NCI-H69 (cell line): ENCODE measurements at regions not wholly inside any gene's neighbourhood (a gene's known extent, or its start where the extent isn't known, plus 50 kb on each side); places are given as distances from the start of the nearest gene placed in this dataset.

Experiments used
- DNase-seq: peaks from one replicate; lab custom pipeline; 2025; lab: John Stamatoyannopoulos, UW

DNA sequence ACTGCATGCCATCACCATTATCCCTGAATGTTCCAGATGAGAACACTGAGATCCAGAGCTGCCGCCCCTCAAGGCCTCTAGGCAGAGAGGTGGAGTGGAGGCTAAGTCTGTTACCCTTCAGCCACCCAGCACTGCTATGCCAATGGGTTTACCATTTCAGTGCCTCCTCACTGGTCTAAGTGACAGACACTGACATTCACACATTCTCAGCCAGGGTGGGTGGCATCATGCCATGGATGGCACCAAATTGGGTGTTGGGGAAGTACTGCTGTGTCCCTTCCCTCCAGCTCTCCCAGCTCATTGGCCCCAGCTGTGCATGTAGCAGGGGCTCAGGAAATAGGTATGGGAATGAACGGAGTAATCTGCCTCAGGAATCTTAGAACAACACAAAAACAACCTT, 96.8 kb upstream of the PLET1 start:
- no peak for DNase-seq

- no peak for DNase-seq
Measured at GRCh38 chr11:112361396-112361795, 100.7 kb upstream of the PLET1 start.

- no peak for DNase-seq
Measured at GRCh38 chr11:112363527-112363926, 102.9 kb upstream of the PLET1 start.

- DNase-seq, result peak; percentile 14
Measured at GRCh38 chr11:112364962-112365481, 104.4 kb upstream of the PLET1 start.

DNA sequence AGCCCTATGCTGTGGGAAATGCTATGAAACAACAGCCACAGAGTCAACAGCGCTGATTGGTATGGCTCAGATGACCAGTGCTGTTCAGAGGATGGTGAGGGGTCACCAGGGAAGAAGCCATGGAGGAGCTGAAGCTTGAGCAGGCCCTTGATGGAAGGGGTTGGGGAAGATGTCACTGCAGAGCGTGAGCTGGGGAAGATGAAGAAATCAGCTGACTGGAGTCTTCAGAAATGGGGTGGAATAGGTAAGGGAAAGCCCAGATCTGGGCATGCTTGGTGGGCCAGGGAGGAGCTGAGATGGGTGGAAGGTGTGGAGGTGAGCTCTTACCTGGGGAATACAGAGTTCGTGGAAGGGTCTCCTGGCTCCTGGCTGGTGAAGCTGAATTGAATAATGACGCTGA, 105.4 kb upstream of the PLET1 start:
- DNase-seq, result no peak

DNA sequence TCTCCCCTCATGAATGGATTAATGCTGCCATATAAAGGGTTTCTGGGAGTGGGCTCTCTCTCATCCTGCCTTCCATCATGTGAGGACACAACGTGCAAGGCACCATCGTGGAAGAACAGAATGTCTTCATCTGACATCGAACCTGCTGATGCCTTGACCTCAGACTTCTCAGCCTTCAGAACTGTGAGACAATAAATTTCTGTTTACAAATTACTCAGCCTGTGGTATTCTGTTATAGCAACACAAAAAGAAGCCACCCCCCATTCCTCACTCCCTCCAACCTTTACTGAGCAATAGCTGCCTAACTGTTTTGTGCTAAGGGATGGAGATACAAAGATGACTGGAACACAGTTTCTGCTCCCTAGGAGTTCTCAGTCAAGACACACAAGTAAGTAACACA, 106.1 kb upstream of the PLET1 start:
- DNase-seq, result no peak

DNA sequence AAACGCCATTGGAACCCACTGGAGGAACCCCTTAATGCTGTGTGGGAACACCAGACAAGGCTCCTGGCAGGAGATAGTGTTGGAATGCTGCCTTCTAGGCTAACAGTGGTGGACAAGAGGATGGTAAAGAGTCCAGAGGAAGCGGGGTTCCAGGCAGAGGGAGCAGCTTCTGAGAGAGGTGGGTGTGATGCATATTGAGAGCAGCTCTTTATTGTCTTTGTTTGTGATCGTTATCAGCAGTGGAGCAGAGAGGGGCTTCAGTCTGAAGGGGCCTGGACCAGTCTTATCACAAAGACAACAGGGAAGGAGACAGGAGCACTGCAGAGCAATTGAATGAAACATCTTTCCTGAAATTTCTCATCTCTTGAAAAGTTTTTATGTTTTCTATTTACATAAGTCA, 106.8 kb upstream of the PLET1 start:
- DNase-seq, result no peak

- no peak for DNase-seq
Measured at GRCh38 chr11:112367895-112368294, 107.2 kb upstream of the PLET1 start.

DNA sequence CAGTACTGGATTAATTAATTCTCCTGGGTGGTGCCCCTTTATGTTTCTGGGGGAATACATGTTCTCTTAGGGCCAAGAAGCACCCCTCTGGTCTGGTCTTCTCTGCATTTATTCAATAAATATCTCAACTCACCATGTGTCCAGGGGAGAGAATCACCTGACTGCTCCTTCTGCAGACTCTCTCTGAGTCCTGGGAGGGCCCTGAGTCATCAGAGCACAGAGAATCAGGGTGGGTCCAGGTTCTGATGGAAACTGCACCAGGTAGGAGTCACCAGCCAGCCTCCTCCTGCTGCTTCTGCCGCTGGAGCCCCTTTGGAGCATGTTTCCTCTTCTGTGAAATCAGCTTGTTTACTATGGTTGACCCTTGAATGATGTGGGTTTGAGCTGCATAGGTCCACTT, 107.7 kb upstream of the PLET1 start:
- no peak for DNase-seq

GRCh38 chr11:112369374-112369773, 108.7 kb upstream of the PLET1 start:
- DNase-seq, result no peak

GRCh38 chr11:112369916-112370315, 109.3 kb upstream of the PLET1 start:
- no peak for DNase-seq

- DNase-seq, result no peak
Measured at GRCh38 chr11:112374486-112375140, 114.0 kb upstream of the PLET1 start.

DNA sequence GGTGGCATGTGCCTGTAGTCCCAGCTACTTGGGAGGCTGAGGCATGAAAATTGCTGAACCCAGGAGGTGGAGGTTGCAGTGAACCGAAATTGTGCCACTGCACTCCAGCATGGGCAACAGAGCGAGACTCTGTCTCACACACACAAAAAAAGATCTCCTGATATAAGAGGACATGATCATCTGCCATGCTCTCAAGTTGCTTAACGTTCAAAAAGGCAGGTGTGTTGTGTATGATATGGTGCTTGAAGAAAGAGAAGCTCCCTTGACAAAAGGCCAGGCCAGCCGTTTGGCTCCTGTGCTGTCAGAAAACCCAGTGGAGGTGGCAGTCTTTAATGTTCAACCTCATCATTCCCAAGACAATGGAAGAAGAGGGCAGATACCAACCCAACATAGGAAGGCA, 117.3 kb upstream of the PLET1 start:
- no peak for DNase-seq

- no peak for DNase-seq
Measured at GRCh38 chr11:112380464-112380863, 119.8 kb upstream of the PLET1 start.

DNA sequence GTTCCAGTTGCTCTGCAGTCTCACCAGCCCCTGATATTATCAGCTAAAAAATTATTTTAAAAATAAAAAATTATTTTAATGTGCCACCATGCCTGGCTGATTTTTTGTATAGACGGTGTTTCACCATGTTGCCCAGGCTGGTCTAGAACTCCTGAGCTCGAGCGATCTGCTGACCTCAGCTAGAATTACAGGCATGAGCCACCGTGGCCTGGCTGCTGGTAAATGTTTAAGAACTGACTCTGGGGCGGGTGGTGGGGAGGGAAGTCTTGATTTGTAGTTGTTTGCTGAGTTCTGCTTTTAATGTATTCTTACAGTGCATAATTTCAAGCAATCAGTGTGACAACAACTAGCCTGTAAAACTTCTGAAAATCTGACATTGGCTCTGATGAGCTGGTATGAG, 120.9 kb upstream of the PLET1 start:
- no peak for DNase-seq

- DNase-seq, result no peak
Measured at GRCh38 chr11:112382561-112382960, 121.9 kb upstream of the PLET1 start.

DNA sequence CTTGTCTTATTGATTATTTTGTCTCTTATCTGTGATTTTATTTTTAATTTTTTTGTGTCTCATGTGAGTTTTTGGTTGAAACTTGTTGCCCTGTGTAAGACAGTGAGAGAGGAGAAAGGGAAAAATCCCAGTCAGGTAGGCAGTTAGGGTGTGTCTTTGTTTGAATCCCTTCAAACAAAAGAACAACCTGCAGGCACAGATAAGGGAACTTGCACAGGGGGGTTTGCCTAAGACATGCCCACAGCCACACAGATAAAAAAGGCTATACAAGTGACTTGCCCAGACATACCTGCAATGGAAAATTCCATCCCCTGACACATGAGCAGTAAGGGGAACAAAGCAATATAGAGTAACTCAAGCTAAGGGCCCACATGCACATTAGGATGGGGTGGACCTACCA, 127.8 kb upstream of the PLET1 start:
- no peak for DNase-seq

- DNase-seq, result no peak
Measured at GRCh38 chr11:112391086-112391485, 130.4 kb upstream of the PLET1 start.

- DNase-seq, result peak; percentile 97
Measured at GRCh38 chr11:112392904-112393303, 132.2 kb upstream of the PLET1 start.

GRCh38 chr11:112394304-112394703, 133.6 kb upstream of the PLET1 start:
- no peak for DNase-seq

- peak; percentile 22 for DNase-seq
Measured at GRCh38 chr11:112396076-112396475, 135.4 kb upstream of the PLET1 start.

DNA sequence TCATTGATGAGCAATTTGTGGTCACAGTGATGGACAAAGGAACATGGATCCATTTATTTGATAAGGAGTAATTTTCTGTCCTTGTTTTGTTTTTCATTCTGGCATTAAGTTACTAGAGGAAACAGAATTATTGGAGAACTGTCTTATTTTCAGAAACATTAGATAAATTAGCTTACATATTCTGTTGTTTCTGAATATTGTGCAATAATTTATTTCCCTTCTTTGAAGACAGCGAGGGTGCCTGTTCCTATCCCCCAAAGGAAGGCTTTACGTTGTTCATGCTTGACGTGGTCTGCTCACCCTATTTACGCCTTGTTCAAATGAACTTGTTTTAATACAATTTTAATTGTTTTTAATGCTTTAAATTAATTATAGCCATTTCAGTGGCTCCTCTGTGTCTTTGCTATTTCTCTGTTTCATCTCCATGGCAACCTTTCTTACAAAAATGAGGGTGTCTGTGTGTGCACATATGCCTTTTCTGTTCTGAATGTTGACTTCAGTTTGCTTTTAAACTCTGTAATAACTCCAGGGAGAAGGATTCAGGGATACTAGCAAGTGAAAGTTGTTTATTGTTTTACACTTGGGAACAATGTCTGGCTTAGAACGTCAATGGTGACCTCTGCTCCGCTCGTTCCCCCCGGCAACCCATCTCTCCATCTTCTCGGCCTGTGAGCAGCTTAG, 138.3 kb upstream of the PLET1 start:
- no peak for DNase-seq

DNA sequence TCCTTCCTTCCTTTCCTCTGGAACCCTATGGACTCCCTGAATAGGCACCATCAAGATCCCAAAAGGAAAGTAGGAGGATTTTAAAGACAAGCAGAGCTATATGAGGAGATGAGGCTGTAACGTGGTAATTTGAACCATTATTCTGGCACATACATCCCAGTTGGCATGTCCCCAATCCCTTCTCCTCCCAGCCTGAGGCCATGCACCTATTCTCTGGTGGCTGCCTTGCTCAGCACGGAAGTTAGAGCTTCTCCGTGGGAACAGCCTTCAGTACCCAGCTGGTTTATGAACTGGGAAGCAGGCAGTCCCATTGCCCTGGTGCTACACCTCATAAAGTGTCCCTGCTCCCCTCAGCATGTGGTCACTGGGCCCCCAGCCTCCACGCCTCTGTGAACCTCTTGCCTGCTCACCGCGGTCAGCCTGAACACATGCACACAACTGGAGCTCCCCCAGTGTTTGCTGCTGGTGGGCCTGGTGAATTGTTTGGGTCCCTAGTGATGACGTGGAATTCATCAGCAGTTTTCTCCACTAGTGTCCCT, 139.9 kb upstream of the PLET1 start:
- DNase-seq, result peak; percentile 75
